PC-9 (cell line): ENCODE measurements at regions not wholly inside any gene's neighbourhood (a gene's known extent, or its start where the extent isn't known, plus 50 kb on each side); places are given as distances from the start of the nearest gene placed in this dataset.

ENCODE experiments used
- EZH2 ChIP-seq: fragments of 200-600 bp; sonication (generic); IDR thresholded peaks from 2 replicates; pipeline ENCODE4 v1.8.0; 2017; ENCODE audit warnings: antibody characterized with exemption, low read depth
- TF ChIP-seq, protein P1 (sequence below): fragments of 200-600 bp; sonication (generic); conservative IDR thresholded peaks from 2 replicates; pipeline ENCODE4 v1.6.1; 2017; ENCODE audit warnings: mixed run types, antibody characterized with exemption, mild to moderate bottlenecking, moderate library complexity

DNA sequence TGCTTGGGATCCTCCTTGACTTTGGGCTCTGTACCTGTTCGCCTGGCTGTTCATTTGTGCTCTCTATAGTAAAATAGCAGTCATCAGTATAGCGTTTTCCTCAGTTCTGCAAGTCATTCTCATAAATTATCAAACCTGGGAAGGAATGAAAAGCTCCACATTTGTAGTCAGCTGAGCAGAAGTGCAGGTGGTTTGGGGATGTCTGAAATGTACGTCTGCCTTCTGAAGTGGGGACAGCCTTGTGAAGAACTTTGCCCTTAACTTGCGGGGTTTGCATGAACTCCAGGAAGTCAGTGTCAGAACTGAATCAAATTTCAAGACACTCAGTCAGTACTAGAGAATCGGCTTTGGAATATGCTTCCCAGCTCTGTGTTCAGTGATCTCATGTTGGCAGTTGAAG, 358.3 kb upstream of the PRKCQ start:
- TF ChIP-seq, protein P1, sequence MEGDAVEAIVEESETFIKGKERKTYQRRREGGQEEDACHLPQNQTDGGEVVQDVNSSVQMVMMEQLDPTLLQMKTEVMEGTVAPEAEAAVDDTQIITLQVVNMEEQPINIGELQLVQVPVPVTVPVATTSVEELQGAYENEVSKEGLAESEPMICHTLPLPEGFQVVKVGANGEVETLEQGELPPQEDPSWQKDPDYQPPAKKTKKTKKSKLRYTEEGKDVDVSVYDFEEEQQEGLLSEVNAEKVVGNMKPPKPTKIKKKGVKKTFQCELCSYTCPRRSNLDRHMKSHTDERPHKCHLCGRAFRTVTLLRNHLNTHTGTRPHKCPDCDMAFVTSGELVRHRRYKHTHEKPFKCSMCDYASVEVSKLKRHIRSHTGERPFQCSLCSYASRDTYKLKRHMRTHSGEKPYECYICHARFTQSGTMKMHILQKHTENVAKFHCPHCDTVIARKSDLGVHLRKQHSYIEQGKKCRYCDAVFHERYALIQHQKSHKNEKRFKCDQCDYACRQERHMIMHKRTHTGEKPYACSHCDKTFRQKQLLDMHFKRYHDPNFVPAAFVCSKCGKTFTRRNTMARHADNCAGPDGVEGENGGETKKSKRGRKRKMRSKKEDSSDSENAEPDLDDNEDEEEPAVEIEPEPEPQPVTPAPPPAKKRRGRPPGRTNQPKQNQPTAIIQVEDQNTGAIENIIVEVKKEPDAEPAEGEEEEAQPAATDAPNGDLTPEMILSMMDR, result no peak
- TF ChIP-seq EZH2, result no peak
